ENCODE measurements at regions not wholly inside any gene's neighbourhood (a gene's known extent, or its start where the extent isn't known, plus 50 kb on each side); places are given as distances from the start of the nearest gene placed in this dataset.

GRCh38 chr7:153452661-153453060 lies 599.5 kb upstream of the DPP6 start:
- no peak for DNase-seq (ENCODE audit: low spot score)

GRCh38 chr7:153454306-153454705 lies 597.9 kb upstream of the DPP6 start:
- DNase-seq (ENCODE audit: low spot score): no peak

- DNase-seq (ENCODE audit: low spot score): no peak
Measured at GRCh38 chr7:153457746-153458145, 594.5 kb upstream of the DPP6 start.

GRCh38 chr7:153470004-153470671 lies 582.1 kb upstream of the DPP6 start:
- DNase-seq (ENCODE audit: low spot score): no peak

- DNase-seq (ENCODE audit: low spot score): no peak
Measured at GRCh38 chr7:153472516-153472915, 579.7 kb upstream of the DPP6 start.

- DNase-seq (ENCODE audit: low spot score): no peak
Measured at GRCh38 chr7:153473185-153473584, 579.0 kb upstream of the DPP6 start.

GRCh38 chr7:153475239-153475638 lies 577.0 kb upstream of the DPP6 start:
- no peak for DNase-seq (ENCODE audit: low spot score)

- no peak for DNase-seq (ENCODE audit: low spot score)
Measured at GRCh38 chr7:153476166-153476565, 576.0 kb upstream of the DPP6 start.

- DNase-seq (ENCODE audit: low spot score): no peak
Measured at GRCh38 chr7:153496257-153496656, 555.9 kb upstream of the DPP6 start.

GRCh38 chr7:153503093-153503492 lies 549.1 kb upstream of the DPP6 start:
- DNase-seq (ENCODE audit: low spot score): no peak

- no peak for DNase-seq (ENCODE audit: low spot score)
Measured at GRCh38 chr7:153504288-153505075, 547.7 kb upstream of the DPP6 start.

GRCh38 chr7:153507885-153508284 lies 544.3 kb upstream of the DPP6 start:
- no peak for DNase-seq (ENCODE audit: low spot score)

GRCh38 chr7:153509768-153510167 lies 542.4 kb upstream of the DPP6 start:
- no peak for DNase-seq (ENCODE audit: low spot score)

GRCh38 chr7:153510674-153511073 lies 541.5 kb upstream of the DPP6 start:
- DNase-seq (ENCODE audit: low spot score): no peak

- DNase-seq (ENCODE audit: low spot score): no peak
Measured at GRCh38 chr7:153514032-153514431, 538.2 kb upstream of the DPP6 start.

GRCh38 chr7:153515359-153515758 lies 536.8 kb upstream of the DPP6 start:
- DNase-seq (ENCODE audit: low spot score): no peak

- no peak for DNase-seq (ENCODE audit: low spot score)
Measured at GRCh38 chr7:153518201-153518984, 533.8 kb upstream of the DPP6 start.

GRCh38 chr7:153521370-153521769 lies 530.8 kb upstream of the DPP6 start:
- DNase-seq (ENCODE audit: low spot score): no peak

- DNase-seq (ENCODE audit: low spot score): no peak
Measured at GRCh38 chr7:153522261-153522660, 529.9 kb upstream of the DPP6 start.

GRCh38 chr7:153523320-153524015 lies 528.7 kb upstream of the DPP6 start:
- no peak for DNase-seq (ENCODE audit: low spot score)

- DNase-seq (ENCODE audit: low spot score): no peak
Measured at GRCh38 chr7:153524070-153524601, 528.1 kb upstream of the DPP6 start.

GRCh38 chr7:153529100-153529499 lies 523.1 kb upstream of the DPP6 start:
- DNase-seq (ENCODE audit: low spot score): no peak
